Muscle layer of duodenum (tissue), 2 donors: ENCODE measurements at regions not wholly inside any gene's neighbourhood (a gene's known extent, or its start where the extent isn't known, plus 50 kb on each side); places are given as distances from the start of the nearest gene placed in this dataset.
"Not testable (repeated sequence)": the region's sequence is repeated elsewhere in the genome, so short reads cannot be mapped to it uniquely, and the experiment has no call there.

Experiments used
- H3K27ac ChIP-seq: one replicate; pipeline ENCODE4 v1.7.0; 2013; ENCODE audit warnings: mild to moderate bottlenecking, low read length
- H3K27me3 ChIP-seq: one replicate; pipeline ENCODE4 v1.7.0; 2013; ENCODE audit warnings: low read depth, mild to moderate bottlenecking, control low read depth, low read length
- H3K36me3 ChIP-seq, 2 donors: one replicate each; pipeline ENCODE4 v1.7.0; 2013; ENCODE audit warnings: low read length in 2 of 2, control low read depth in 1 of 2, mild to moderate bottlenecking in 1 of 2; ENCODE audit not compliant: insufficient read depth in 2 of 2, control insufficient read depth in 1 of 2
- H3K4me1 ChIP-seq, 2 donors: one replicate each; pipeline ENCODE4 v1.7.0; 2013; ENCODE audit warnings: low read length in 2 of 2, mild to moderate bottlenecking in 2 of 2, control low read depth in 1 of 2, moderate library complexity in 1 of 2; ENCODE audit not compliant: insufficient read depth in 2 of 2, control insufficient read depth in 1 of 2
- H3K4me3 ChIP-seq, 2 donors: one replicate each; pipeline ENCODE4 v1.7.0; 2013; ENCODE audit warnings: low read length in 2 of 2, low read depth in 1 of 2, mild to moderate bottlenecking in 1 of 2
- H3K9me3 ChIP-seq, 2 donors: one replicate each; pipeline ENCODE4 v1.7.0; 2013; ENCODE audit warnings: low read length in 2 of 2, control low read depth in 1 of 2, mild to moderate bottlenecking in 1 of 2; ENCODE audit not compliant: control insufficient read depth in 1 of 2
- donor health status: healthy.

DNA sequence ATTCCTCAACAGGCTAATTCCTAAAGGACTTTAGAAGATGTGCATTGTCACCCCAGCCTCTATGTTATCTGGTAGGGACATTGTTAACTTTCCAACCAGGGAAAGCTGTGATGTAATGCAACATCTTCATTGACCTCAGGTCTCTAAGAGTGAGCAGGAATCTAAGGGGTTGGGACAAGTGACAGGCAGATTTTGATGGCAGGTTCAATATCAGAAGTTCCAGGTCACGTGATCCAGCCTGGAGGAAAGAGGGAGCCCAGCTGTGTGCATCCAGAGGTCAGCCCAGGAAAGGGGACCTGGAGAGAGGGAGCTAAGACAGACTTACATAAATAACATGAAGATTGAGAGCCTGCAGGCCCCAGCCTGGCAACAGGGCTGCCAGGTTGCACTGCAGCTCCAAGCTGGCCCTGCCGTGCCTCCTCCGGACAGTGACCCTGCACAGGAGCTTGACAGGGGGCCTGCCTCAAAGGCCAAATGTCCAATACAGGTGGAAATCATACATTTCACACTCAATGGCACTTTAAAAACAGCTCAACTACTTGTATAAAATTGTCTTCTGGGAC, 262.2 kb upstream of the MGAT5 start:
- no peaks in the 10 kb centered on the region for H3K36me3 ChIP-seq
- H3K27me3 ChIP-seq, result no peaks in the 10 kb centered on the region
- no peaks in the 10 kb centered on the region for H3K9me3 ChIP-seq
- H3K4me3 ChIP-seq, result no peak overlapping the region
- H3K4me1 ChIP-seq, result no peaks in the 10 kb centered on the region
- H3K27ac ChIP-seq, result no peak overlapping the region

DNA sequence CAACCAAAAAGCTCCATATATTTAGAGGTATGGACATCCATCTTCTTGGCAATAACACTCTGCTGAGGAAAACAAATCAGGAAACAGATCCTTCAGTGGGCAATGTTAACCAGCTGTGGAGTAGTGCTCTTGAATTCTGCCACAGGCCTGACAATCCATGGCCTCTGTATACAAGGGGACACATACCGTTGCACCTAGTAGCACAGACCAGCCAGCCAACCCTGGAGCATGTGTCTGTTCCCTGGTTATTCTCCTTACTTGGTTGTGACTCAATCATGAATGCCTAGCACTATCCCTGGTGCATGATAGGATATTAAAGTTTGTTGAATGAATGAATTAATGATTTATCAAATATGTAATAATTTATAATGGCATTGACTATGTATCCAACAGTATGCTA, 261.4 kb upstream of the MGAT5 start:
- Histone ChIP-seq H3K4me1 (no peaks in the 10 kb centered on the region), H3K4me3 (no peak overlapping the region), H3K27me3 (no peaks in the 10 kb centered on the region), H3K9me3 (no peaks in the 10 kb centered on the region), H3K27ac (no peak overlapping the region), H3K36me3 (no peaks in the 10 kb centered on the region)

DNA sequence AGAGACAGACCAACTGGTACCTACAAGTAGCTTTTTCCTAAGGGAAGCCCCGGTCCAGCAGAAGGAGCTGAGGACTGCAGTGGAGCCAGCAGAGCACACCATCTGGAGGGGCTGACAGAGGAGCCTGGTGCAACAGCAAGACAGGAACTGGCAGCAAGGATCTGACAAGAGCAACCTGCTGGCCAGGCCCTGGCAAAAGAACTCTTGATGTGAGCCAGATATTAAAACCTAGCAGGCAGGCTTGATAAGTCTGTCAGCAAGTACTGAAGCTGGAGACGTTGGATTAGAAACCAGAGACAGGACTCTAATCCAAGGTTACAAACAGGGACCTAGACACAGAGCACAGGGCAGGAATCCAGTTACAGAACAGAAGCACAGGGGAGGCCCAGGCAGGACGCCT, 260.7 kb upstream of the MGAT5 start:
- Histone ChIP-seq H3K9me3 (no peaks in the 10 kb centered on the region), H3K27me3 (no peaks in the 10 kb centered on the region), H3K27ac (no peak overlapping the region), H3K36me3 (no peaks in the 10 kb centered on the region), H3K4me1 (no peaks in the 10 kb centered on the region), H3K4me3 (no peak overlapping the region)

DNA sequence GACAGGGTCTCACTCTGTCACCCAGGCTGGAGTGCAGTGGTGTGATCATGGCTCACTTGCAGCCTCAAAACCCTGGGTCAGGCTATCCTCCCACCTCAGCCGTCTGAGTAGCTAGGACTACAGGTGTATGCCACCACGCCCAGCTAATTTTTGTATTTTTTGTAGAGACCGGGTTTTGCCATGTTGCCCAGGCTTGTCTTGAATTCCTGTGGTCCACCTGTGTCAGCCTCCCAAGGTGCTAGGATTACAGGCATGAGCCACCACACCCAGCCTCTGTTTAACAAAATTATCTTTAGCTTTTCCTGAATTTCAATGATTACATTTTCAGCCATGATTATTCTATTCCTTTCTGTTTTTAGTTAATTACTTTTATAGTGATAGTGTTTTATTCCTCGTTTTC, 255.1 kb upstream of the MGAT5 start:
- not testable (repeated sequence) for H3K4me1 ChIP-seq, H3K27me3 ChIP-seq, H3K27ac ChIP-seq, H3K9me3 ChIP-seq, H3K36me3 ChIP-seq, H3K4me3 ChIP-seq

DNA sequence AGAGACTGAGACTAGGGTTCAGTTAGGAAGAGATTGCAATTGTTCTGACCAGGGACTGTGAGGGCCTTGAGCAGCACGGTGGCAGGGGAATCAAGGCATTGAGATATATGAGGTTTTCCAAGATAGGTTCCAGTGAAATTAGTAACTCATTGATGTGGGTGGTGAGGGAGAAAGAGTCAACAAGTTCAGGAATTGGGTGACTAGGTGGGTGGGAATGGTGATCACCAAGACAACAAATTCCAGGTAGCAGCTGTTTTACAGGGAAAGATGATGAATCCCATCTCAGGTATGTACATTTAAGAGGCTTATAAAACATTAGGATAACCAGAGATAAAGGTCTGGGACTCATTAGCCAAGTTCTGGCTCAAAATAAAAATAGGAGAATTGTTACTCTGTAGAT, 251.5 kb upstream of the MGAT5 start:
- no peaks in the 10 kb centered on the region for H3K36me3 ChIP-seq
- H3K9me3 ChIP-seq, result no peaks in the 10 kb centered on the region
- H3K4me1 ChIP-seq, result no peaks in the 10 kb centered on the region
- H3K4me3 ChIP-seq, result no peak overlapping the region
- no peaks in the 10 kb centered on the region for H3K27me3 ChIP-seq
- H3K27ac ChIP-seq, result no peak overlapping the region

DNA sequence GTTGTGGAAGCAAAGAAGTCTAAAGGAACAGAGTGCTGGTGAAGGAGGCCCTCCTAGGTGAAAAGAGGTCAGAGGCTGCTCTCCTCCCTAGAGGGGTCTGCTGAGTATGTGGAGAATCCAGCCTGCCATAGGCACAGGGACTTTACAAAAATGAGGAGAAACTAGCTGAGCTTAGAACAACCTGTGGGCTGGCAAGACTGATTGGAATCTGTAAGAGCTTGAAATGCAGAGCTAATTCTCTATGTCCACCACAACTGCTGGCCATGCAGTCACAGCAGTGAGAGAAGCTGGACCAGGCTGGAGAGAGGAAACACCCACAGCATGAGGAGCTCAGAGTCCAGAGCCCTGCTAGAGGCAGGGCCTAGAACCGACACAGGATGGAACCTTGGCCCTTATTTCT, 251.0 kb upstream of the MGAT5 start:
- H3K4me3 ChIP-seq, result no peak overlapping the region
- no peaks in the 10 kb centered on the region for H3K36me3 ChIP-seq
- H3K9me3 ChIP-seq, result no peaks in the 10 kb centered on the region
- no peaks in the 10 kb centered on the region for H3K4me1 ChIP-seq
- H3K27ac ChIP-seq, result no peak overlapping the region
- no peaks in the 10 kb centered on the region for H3K27me3 ChIP-seq

DNA sequence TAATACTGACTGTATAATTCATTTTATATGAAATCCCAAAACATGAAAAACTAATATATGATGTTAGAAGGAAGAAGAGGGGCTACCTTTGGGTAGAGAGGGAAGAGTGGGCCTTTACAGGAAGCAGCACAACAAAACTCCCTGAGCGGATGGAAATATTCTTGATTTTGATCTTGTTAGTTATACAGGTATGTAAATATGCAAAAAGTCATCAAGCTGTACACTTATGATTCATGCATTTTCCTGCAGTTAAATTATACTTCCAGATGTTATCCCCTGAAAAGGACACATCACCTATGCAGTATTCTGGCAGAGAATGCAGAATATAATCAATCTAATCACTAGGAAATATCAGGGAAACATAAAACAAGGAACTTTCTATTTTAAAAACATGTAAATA, 249.4 kb upstream of the MGAT5 start:
- Histone ChIP-seq H3K27ac (no peak overlapping the region), H3K9me3 (no peaks in the 10 kb centered on the region), H3K4me1 (no peaks in the 10 kb centered on the region), H3K36me3 (no peaks in the 10 kb centered on the region), H3K27me3 (no peaks in the 10 kb centered on the region), H3K4me3 (no peak overlapping the region)

DNA sequence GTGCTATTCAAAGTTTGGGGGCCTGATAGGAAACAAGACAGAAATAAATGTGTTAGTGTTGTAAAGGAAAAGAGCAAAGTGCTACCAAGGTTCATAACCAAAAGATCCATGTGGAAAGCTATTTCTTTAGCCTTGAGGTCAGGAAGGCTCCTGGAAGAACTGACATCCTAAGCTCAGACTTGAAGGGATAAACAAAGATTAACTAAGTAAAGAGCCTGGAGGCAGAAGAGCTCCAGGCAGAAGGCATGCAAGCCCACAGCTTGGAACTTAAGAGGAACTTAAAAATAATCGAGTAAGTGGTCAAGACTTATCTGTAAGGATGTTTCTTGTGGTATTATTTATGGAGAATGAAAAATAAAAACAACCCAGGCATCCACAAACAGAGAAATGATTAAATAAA, 245.0 kb upstream of the MGAT5 start:
- Histone ChIP-seq H3K27me3 (no peaks in the 10 kb centered on the region), H3K9me3 (no peaks in the 10 kb centered on the region), H3K27ac (no peak overlapping the region), H3K4me3 (no peak overlapping the region), H3K36me3 (no peaks in the 10 kb centered on the region), H3K4me1 (no peaks in the 10 kb centered on the region)

DNA sequence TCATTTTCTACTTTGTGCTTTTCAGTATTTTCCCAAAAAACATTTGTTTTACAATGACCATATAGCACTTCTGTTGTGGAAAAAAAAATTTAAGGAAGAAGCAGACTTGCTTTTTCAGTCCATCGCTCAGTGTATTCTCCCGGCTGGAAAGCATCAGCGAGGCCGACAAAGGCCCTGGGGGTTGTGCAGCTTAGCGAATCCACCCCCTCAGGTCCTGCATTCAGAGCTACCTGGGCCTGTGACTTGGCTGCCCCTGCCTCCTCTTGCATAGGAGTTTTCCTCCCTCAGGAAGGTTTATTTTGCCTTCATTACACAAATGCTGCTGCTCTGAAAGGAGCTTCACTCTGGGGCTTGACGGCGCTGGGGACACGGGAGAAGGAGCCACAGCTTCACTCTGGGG, 244.4 kb upstream of the MGAT5 start:
- H3K27ac ChIP-seq, result no peak overlapping the region
- no peaks in the 10 kb centered on the region for H3K27me3 ChIP-seq
- no peaks in the 10 kb centered on the region for H3K4me1 ChIP-seq
- no peaks in the 10 kb centered on the region for H3K36me3 ChIP-seq
- H3K4me3 ChIP-seq, result no peak overlapping the region
- H3K9me3 ChIP-seq, result no peaks in the 10 kb centered on the region

DNA sequence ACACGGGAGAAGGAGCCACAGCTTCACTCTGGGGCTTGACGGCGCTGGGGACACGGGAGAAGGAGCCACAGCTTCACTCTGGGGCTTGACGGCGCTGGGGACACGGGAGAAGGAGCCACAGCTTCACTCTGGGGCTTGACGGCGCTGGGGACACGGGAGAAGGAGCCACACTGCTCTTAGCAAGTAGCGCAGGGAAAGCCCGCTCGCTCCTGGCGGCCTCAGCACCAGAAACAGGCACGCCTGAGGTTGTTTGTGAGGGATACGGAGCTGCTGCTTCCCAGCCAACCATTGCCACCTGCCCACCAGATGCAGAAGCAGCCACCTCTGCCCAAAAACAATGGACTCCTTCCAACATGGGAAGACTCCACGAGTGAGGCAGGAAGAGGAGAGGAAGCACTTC, 244.0 kb upstream of the MGAT5 start:
- H3K27ac ChIP-seq, H3K36me3 ChIP-seq, H3K4me3 ChIP-seq, H3K27me3 ChIP-seq, H3K9me3 ChIP-seq, H3K4me1 ChIP-seq: not testable (repeated sequence)

DNA sequence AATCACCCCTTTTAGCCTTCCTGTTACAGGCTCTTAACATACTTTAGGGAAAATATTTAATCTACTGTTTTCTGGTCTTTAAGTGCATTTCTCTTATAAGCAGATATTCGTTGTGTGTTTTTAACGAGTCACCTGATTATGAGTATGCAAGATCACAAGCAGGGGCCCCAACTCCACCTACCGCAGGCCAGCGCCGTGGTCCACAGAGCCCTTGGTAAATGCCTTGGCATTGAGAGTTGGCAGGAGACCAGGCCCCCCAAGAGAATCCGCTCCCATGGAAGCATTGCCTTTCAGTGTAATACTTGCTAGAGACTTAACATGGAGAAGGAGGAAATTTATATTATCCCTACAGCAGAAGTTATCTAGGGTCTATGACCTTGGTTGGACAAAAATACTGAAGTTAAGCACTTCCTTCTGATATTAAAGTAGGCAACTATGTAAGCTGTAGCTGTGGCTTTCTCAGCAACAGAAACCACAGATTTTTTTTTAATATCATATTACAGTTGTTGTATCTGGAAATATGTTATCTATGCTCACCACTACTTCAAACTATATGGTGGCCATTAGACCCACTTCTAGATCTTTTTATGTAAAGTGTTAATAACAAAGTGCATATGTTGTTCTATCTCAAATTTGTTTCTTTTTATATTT, 241.8 kb upstream of the MGAT5 start:
- no peaks in the 10 kb centered on the region for H3K27me3 ChIP-seq
- H3K9me3 ChIP-seq, result no peaks in the 10 kb centered on the region
- no peak overlapping the region for H3K27ac ChIP-seq
- H3K36me3 ChIP-seq, result no peaks in the 10 kb centered on the region
- no peaks in the 10 kb centered on the region for H3K4me1 ChIP-seq
- H3K4me3 ChIP-seq, result no peak overlapping the region

DNA sequence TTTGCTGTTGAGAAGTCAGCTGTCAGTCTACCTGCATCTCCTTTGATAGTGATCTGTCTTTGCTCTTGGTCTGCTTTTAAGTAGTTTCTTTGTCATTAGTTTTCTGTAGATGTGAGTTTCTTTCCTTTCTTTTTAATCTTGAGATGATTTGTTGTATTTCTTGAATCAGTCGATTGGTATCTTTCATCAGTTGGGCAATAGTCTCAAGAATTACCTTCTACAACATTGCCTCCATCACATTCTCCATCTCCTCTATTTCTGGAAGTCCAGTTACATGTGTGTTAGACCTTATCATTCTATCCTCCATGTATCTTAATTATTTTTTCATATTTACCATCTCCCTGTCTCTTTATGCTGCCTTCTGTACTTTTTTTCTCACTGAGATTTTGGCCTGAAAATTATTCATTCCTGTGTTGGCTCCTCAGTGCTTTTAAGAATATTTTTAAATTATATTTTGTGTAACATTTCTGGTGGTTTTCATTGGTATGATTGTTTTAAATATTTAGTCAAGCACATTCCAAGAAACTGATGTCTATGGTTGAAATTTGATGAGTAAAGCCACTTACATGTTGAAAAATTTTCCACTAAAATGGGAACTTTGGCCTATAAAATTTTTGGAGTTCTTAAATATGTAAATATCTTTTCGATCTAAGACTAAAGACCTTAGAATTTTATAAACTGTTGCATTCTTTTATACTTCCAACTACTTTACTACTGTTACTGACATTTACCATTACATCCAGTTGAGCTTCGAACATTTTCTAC, 239.5 kb upstream of the MGAT5 start:
- Histone ChIP-seq H3K4me1 (no peaks in the 10 kb centered on the region), H3K36me3 (no peaks in the 10 kb centered on the region)

More for the DNA sequence above, 239.5 kb upstream of the MGAT5 start:
- H3K27ac ChIP-seq, result no peak overlapping the region
- no peaks in the 10 kb centered on the region for H3K27me3 ChIP-seq
- H3K4me3 ChIP-seq, result no peak overlapping the region
- H3K9me3 ChIP-seq, result no peaks in the 10 kb centered on the region
